ENCODE measurements at regions not wholly inside any gene's neighbourhood (a gene's known extent, or its start where the extent isn't known, plus 50 kb on each side); places are given as distances from the start of the nearest gene placed in this dataset.

GRCh38 chr14:51473808-51474565 is 177.7 kb upstream of the FRMD6 start:
- no peak for DNase-seq (ENCODE audit: low read depth in 2 of 2)

- DNase-seq (ENCODE audit: low read depth in 2 of 2) = no peak
Observed at GRCh38 chr14:51474854-51475253, 176.9 kb upstream of the FRMD6 start.

GRCh38 chr14:51478175-51478621 is 173.5 kb upstream of the FRMD6 start:
- no peak for DNase-seq (ENCODE audit: low read depth in 2 of 2)

- DNase-seq (ENCODE audit: low read depth in 2 of 2) = no peak
Observed at GRCh38 chr14:51479584-51480325, 172.0 kb upstream of the FRMD6 start.

GRCh38 chr14:51481643-51482042 is 170.1 kb upstream of the FRMD6 start:
- DNase-seq (ENCODE audit: low read depth in 2 of 2) = no peak

- DNase-seq (ENCODE audit: low read depth in 2 of 2) = no peak
Observed at GRCh38 chr14:51482102-51482501, 169.6 kb upstream of the FRMD6 start.

- DNase-seq (ENCODE audit: low read depth in 2 of 2) = no peak
Observed at GRCh38 chr14:51484485-51484884, 167.2 kb upstream of the FRMD6 start.

GRCh38 chr14:51485733-51486132 is 166.0 kb upstream of the FRMD6 start:
- no peak for DNase-seq (ENCODE audit: low read depth in 2 of 2)

- no peak for DNase-seq (ENCODE audit: low read depth in 2 of 2)
Observed at GRCh38 chr14:51487848-51488247, 163.9 kb upstream of the FRMD6 start.

- no peak for DNase-seq (ENCODE audit: low read depth in 2 of 2)
Observed at GRCh38 chr14:51488569-51489220, 163.0 kb upstream of the FRMD6 start.

GRCh38 chr14:51490205-51490604 is 161.5 kb upstream of the FRMD6 start:
- no peak for DNase-seq (ENCODE audit: low read depth in 2 of 2)

GRCh38 chr14:51491036-51491545 is 160.6 kb upstream of the FRMD6 start:
- no peak for DNase-seq (ENCODE audit: low read depth in 2 of 2)

GRCh38 chr14:51491776-51492175 is 159.9 kb upstream of the FRMD6 start:
- no peak for DNase-seq (ENCODE audit: low read depth in 2 of 2)

GRCh38 chr14:51495319-51495718 is 156.4 kb upstream of the FRMD6 start:
- DNase-seq (ENCODE audit: low read depth in 2 of 2) = no peak

- no peak for DNase-seq (ENCODE audit: low read depth in 2 of 2)
Observed at GRCh38 chr14:51498411-51499227, 153.1 kb upstream of the FRMD6 start.

- no peak for DNase-seq (ENCODE audit: low read depth in 2 of 2)
Observed at GRCh38 chr14:51500776-51501175, 150.9 kb upstream of the FRMD6 start.

GRCh38 chr14:51501746-51502145 is 150.0 kb upstream of the FRMD6 start:
- no peak for DNase-seq (ENCODE audit: low read depth in 2 of 2)

- no peak for DNase-seq (ENCODE audit: low read depth in 2 of 2)
Observed at GRCh38 chr14:51504669-51505068, 147.0 kb upstream of the FRMD6 start.

GRCh38 chr14:51507511-51507905 is 144.2 kb upstream of the FRMD6 start:
- no peak for DNase-seq (ENCODE audit: low read depth in 2 of 2)

GRCh38 chr14:51507906-51508511 is 143.7 kb upstream of the FRMD6 start:
- no peak for DNase-seq (ENCODE audit: low read depth in 2 of 2)

GRCh38 chr14:51511265-51511664 is 140.4 kb upstream of the FRMD6 start:
- no peak for DNase-seq (ENCODE audit: low read depth in 2 of 2)
